HG03442 (cell line): ENCODE measurements at regions not wholly inside any gene's neighbourhood (a gene's known extent, or its start where the extent isn't known, plus 50 kb on each side); places are given as distances from the start of the nearest gene placed in this dataset.

Experiments
- ATAC-seq: cut with Tn5 transposase; IDR thresholded peaks from one replicate; pipeline ENCODE4 v1.9.1; 2021; ENCODE audit warnings: mild to moderate bottlenecking, moderate library complexity; ENCODE audit not compliant: unreplicated experiment

GRCh38 chr17:13310858-13311257, 290.9 kb downstream of the HS3ST3A1 start:
- ATAC-seq: no peak

- no peak for ATAC-seq
Observed at GRCh38 chr17:13306310-13306962, 288.6 kb upstream of the ELAC2 start.

GRCh38 chr17:13302983-13303382, 285.2 kb upstream of the ELAC2 start:
- ATAC-seq: no peak

GRCh38 chr17:13302419-13302818, 284.6 kb upstream of the ELAC2 start:
- no peak for ATAC-seq

GRCh38 chr17:13297183-13297582, 279.4 kb upstream of the ELAC2 start:
- no peak for ATAC-seq

- ATAC-seq: no peak
Observed at GRCh38 chr17:13293421-13293820, 275.6 kb upstream of the ELAC2 start.

- no peak for ATAC-seq
Observed at GRCh38 chr17:13292291-13292690, 274.5 kb upstream of the ELAC2 start.

GRCh38 chr17:13288248-13288647, 270.4 kb upstream of the ELAC2 start:
- ATAC-seq: no peak

GRCh38 chr17:13287226-13287625, 269.4 kb upstream of the ELAC2 start:
- ATAC-seq: no peak

GRCh38 chr17:13283606-13284005, 265.8 kb upstream of the ELAC2 start:
- no peak for ATAC-seq

- no peak for ATAC-seq
Observed at GRCh38 chr17:13281626-13282025, 263.8 kb upstream of the ELAC2 start.

- no peak for ATAC-seq
Observed at GRCh38 chr17:13273806-13274205, 256.0 kb upstream of the ELAC2 start.

GRCh38 chr17:13272296-13272695, 254.5 kb upstream of the ELAC2 start:
- no peak for ATAC-seq

GRCh38 chr17:13268791-13269595, 251.2 kb upstream of the ELAC2 start:
- no peak for ATAC-seq

- ATAC-seq: no peak
Observed at GRCh38 chr17:13266606-13267005, 248.8 kb upstream of the ELAC2 start.

GRCh38 chr17:13265311-13265710, 247.5 kb upstream of the ELAC2 start:
- no peak for ATAC-seq

- no peak for ATAC-seq
Observed at GRCh38 chr17:13263746-13264145, 245.9 kb upstream of the ELAC2 start.

- ATAC-seq: no peak
Observed at GRCh38 chr17:13256545-13256944, 238.7 kb upstream of the ELAC2 start.

GRCh38 chr17:13253733-13254410, 236.0 kb upstream of the ELAC2 start:
- no peak for ATAC-seq

- ATAC-seq: no peak
Observed at GRCh38 chr17:13244513-13244912, 226.7 kb upstream of the ELAC2 start.

- no peak for ATAC-seq
Observed at GRCh38 chr17:13243585-13243984, 225.8 kb upstream of the ELAC2 start.

GRCh38 chr17:13240851-13241250, 223.0 kb upstream of the ELAC2 start:
- no peak for ATAC-seq
